HepG2 (cell line): ENCODE measurements at regions not wholly inside any gene's neighbourhood (a gene's known extent, or its start where the extent isn't known, plus 50 kb on each side); places are given as distances from the start of the nearest gene placed in this dataset.

Experiments used
- BRCA1 ChIP-seq: sonication (generic); formaldehyde crosslinking; IDR thresholded peaks from 2 replicates; pipeline ENCODE4 v1.4.0; 2020; ENCODE audit warnings: missing genetic modification reagents
- ETV6 ChIP-seq: sonication (generic); formaldehyde crosslinking; conservative IDR thresholded peaks from 2 replicates; pipeline ENCODE4 v1.4.0; 2020; ENCODE audit warnings: missing genetic modification reagents
- FOXA1 ChIP-seq, 2 experiments: fragments of 450-650 bp in 1 of 2; sonication (generic) in 1 of 2; formaldehyde crosslinking in 1 of 2; IDR thresholded peaks; 2 replicates each; pipeline versions ENCODE4 v1.4.0 to v1.6.1; 2016 to 2020; ENCODE audit warnings: missing genetic modification reagents in 1 of 2
- KAT8 ChIP-seq: IDR thresholded peaks from 2 replicates; pipeline ENCODE4 v1.6.1; 2016; ENCODE audit warnings: missing genetic modification reagents, missing compliant biosample characterization
- MYC ChIP-seq: sonication (generic); formaldehyde crosslinking; IDR thresholded peaks from 2 replicates; pipeline ENCODE4 v1.9.0; 2021; ENCODE audit warnings: missing genetic modification reagents, borderline replicate concordance
- PHB2 ChIP-seq: fragments of 450-650 bp; IDR thresholded peaks from 2 replicates; pipeline ENCODE4 v1.6.1; 2018; ENCODE audit not compliant: partially characterized antibody
- SOX5 ChIP-seq: IDR thresholded peaks from 2 replicates; pipeline ENCODE4 v1.6.1; 2016; ENCODE audit warnings: borderline replicate concordance
- ZMYM2 ChIP-seq: sonication (generic); formaldehyde crosslinking; IDR thresholded peaks from 2 replicates; pipeline ENCODE4 v1.8.0; 2022; ENCODE audit warnings: mild to moderate bottlenecking, missing genetic modification reagents
- ZNF121 ChIP-seq: sonication (generic); formaldehyde crosslinking; IDR thresholded peaks from 2 replicates; pipeline ENCODE4 v1.5.0; 2020; ENCODE audit warnings: mild to moderate bottlenecking, missing genetic modification reagents
- ZNF136 ChIP-seq: sonication (generic); formaldehyde crosslinking; IDR thresholded peaks from 2 replicates; pipeline ENCODE4 v1.8.1; 2022; ENCODE audit warnings: low read depth, mild to moderate bottlenecking, moderate library complexity, missing genetic modification reagents
- ZNF24 ChIP-seq: fragments of 450-650 bp; IDR thresholded peaks from 2 replicates; pipeline ENCODE4 v1.6.1; 2017; ENCODE audit warnings: antibody characterized with exemption, mild to moderate bottlenecking
- ZNF878 ChIP-seq: sonication (generic); formaldehyde crosslinking; IDR thresholded peaks from 2 replicates; pipeline ENCODE4 v1.8.1; 2023; ENCODE audit warnings: mild to moderate bottlenecking, missing genetic modification reagents, moderate library complexity
- TF ChIP-seq, protein P1 (sequence below): sonication (generic); formaldehyde crosslinking; IDR thresholded peaks from 2 replicates; pipeline ENCODE4 v1.4.0; 2020; ENCODE audit warnings: missing genetic modification reagents, mild to moderate bottlenecking, borderline replicate concordance

DNA sequence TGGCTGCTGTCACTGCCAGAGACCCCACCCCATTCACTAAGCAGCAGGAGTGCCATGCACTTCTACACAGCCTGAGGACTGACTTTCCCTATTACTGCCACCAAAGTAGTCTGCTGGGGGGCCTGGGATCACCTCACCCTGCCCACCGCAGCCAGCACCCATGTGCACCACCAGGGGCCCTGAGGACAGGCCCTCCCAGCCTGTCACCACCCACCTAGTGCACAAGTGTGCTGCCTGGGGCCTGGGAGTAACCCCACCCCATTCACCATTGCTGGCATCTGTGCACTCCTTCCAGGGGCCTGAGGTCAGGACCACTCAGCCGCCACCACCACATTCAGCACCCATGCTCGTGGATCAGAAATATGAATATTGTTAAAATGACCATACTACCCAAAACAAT is 247.8 kb upstream of the NCKAP5 start:
- TF ChIP-seq MYC (CRISPR knock-in tag) (no peak), ZNF878 (CRISPR knock-in tag) (no peak), ZNF136 (CRISPR knock-in tag) (no peak), SOX5 (CRISPR knock-in tag) (no peak), PHB2 (no peak), ETV6 (CRISPR knock-in tag) (no peak), ZMYM2 (no peak), KAT8 (CRISPR knock-in tag) (no peak), FOXA1 (IDR thresholded peaks at IDR 0.05) (no peak), FOXA1 (CRISPR knock-in tag; IDR thresholded peaks at IDR 0.05) (no peak), BRCA1 (no peak), ZNF24 (no peak), ZNF121 (no peak)
- TF ChIP-seq, protein P1, sequence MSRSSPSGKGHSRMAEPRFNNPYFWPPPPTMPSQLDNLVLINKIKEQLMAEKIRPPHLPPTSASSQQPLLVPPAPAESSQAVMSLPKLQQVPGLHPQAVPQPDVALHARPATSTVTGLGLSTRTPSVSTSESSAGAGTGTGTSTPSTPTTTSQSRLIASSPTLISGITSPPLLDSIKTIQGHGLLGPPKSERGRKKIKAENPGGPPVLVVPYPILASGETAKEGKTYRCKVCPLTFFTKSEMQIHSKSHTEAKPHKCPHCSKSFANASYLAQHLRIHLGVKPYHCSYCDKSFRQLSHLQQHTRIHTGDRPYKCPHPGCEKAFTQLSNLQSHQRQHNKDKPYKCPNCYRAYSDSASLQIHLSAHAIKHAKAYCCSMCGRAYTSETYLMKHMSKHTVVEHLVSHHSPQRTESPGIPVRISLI (CRISPR knock-in tag): no peak
